H1 (cell line): ENCODE measurements at regions not wholly inside any gene's neighbourhood (a gene's known extent, or its start where the extent isn't known, plus 50 kb on each side); places are given as distances from the start of the nearest gene placed in this dataset.

ENCODE experiments used
- CTCF ChIA-PET: fragments of 300-600 bp; sonication (Branson Sonifier 250); formaldehyde crosslinking; loops from one replicate; lab custom pipeline; 2021; ENCODE audit not compliant: partially characterized antibody; lab: Charles Lee
- POLR2A ChIA-PET: fragments of 300-600 bp; sonication (Branson Sonifier 250); formaldehyde crosslinking; loops from one replicate; lab custom pipeline; 2021; ENCODE audit warnings: inconsistent platforms; ENCODE audit not compliant: partially characterized antibody; lab: Charles Lee
- DNase-seq, 2 experiments: peaks; one replicate each; pipeline versions ENCODE4 v3.0.0 to v3.0.0-alpha.2; 2010 to 2022; ENCODE audit warnings: low spot score in 2 of 2, low read depth in 1 of 2, mixed read lengths in 1 of 2
- FAIRE-seq: peaks from 2 replicates; lab custom pipeline; 2011; peaks lifted over from hg19 to GRCh38; lab: Jason Lieb, UNC
- H2AFZ ChIP-seq: 2 replicates; pipeline ENCODE4 v1.8.1; 2012; ENCODE audit warnings: low read length, inconsistent platforms
- H2AK5ac ChIP-seq: 2 replicates; pipeline ENCODE4 v1.6.1; 2013; ENCODE audit warnings: low read depth, low read length
- H2BK120ac ChIP-seq: replicated peaks from 2 replicates; pipeline ENCODE3; 2013; ENCODE audit warnings: low read depth, low read length, inconsistent platforms
- H2BK12ac ChIP-seq: 2 replicates; pipeline ENCODE4 v1.6.1; 2013; ENCODE audit warnings: low read depth, low read length
- H2BK15ac ChIP-seq: 2 replicates; pipeline ENCODE4 v1.6.1; 2013; ENCODE audit warnings: low read length
- H2BK20ac ChIP-seq: 2 replicates; pipeline ENCODE4 v1.6.1; 2013; ENCODE audit warnings: low read length
- H2BK5ac ChIP-seq: 2 replicates; pipeline ENCODE4 v1.6.1; 2013; ENCODE audit warnings: low read depth, low read length
- H3K14ac ChIP-seq: 2 replicates; pipeline ENCODE4 v1.6.1; 2013; ENCODE audit warnings: inconsistent platforms; ENCODE audit not compliant: insufficient read length
- H3K18ac ChIP-seq: 2 replicates; pipeline ENCODE4 v1.6.1; 2013; ENCODE audit warnings: low read length; ENCODE audit errors: extremely low read depth
- H3K23ac ChIP-seq: 2 replicates; pipeline ENCODE4 v1.6.1; 2013; ENCODE audit warnings: inconsistent platforms; ENCODE audit not compliant: insufficient read length
- H3K23me2 ChIP-seq: 2 replicates; pipeline ENCODE4 v1.6.1; 2013; ENCODE audit warnings: low read depth, low read length
- H3K27ac ChIP-seq: 2 replicates; pipeline ENCODE4 v1.6.1; 2011; ENCODE audit warnings: low read depth, low read length, inconsistent platforms
- H3K27me3 ChIP-seq, 4 experiments: replicated peaks in 1 of 4; 1 replicate in 1 of 4; 2 replicates in 3 of 4; pipeline versions ENCODE4 v1.6.1 to v1.8.1; 2011 to 2013; ENCODE audit warnings: low read length in 3 of 4, mild to moderate bottlenecking in 3 of 4, inconsistent platforms in 2 of 4, mixed read lengths in 2 of 4, moderate library complexity in 1 of 4; ENCODE audit not compliant: control insufficient read depth in 3 of 4, insufficient read depth in 3 of 4; ENCODE audit errors: extremely low read depth in 1 of 4
- H3K36me3 ChIP-seq, 4 experiments: 2 replicates each; pipeline versions ENCODE4 v1.6.1 to v1.8.1; 2011 to 2013; ENCODE audit warnings: mild to moderate bottlenecking in 4 of 4, low read length in 3 of 4, moderate library complexity in 2 of 4, control low read depth in 1 of 4, inconsistent platforms in 1 of 4; ENCODE audit not compliant: insufficient read depth in 4 of 4, control insufficient read depth in 2 of 4
- H3K4ac ChIP-seq: replicated peaks from 2 replicates; pipeline ENCODE3; 2013; ENCODE audit warnings: low read length, low read depth, mixed read lengths, inconsistent platforms; ENCODE audit not compliant: insufficient read length
- H3K4me1 ChIP-seq, 4 experiments: replicated peaks in 1 of 4; 1 replicate in 1 of 4; 2 replicates in 3 of 4; pipeline versions ENCODE4 v1.6.1 to v1.8.1; 2011 to 2013; ENCODE audit warnings: low read length in 3 of 4, inconsistent platforms in 2 of 4, mixed read lengths in 1 of 4; ENCODE audit not compliant: insufficient read depth in 4 of 4, control insufficient read depth in 3 of 4
- H3K4me2 ChIP-seq, 2 experiments: 2 replicates each; pipeline versions ENCODE4 v1.6.1 to v1.8.1; 2011 to 2013; ENCODE audit warnings: low read depth in 2 of 2, low read length in 2 of 2, control low read depth in 1 of 2, inconsistent platforms in 1 of 2, mild to moderate bottlenecking in 1 of 2; ENCODE audit not compliant: insufficient read depth in 1 of 2
- H3K4me3 ChIP-seq, 4 experiments: fragments of 200-600, 300-600 bp in 1 of 4; sonication (generic), shearing (Covaris generic), sonication (Bioruptor Twin) in 1 of 4; 2 replicates each; pipeline versions ENCODE4 v1.5.1 to v1.8.1; 2011 to 2016; ENCODE audit warnings: low read length in 4 of 4, low read depth in 3 of 4, control low read depth in 2 of 4, inconsistent platforms in 2 of 4, mild to moderate bottlenecking in 2 of 4, mixed read lengths in 1 of 4, moderate library complexity in 1 of 4; ENCODE audit not compliant: insufficient read depth in 2 of 4; ENCODE audit errors: extremely low read depth in 1 of 4
- H3K56ac ChIP-seq: replicated peaks from 2 replicates; pipeline ENCODE3; 2013; ENCODE audit warnings: low read depth, mild to moderate bottlenecking, mixed read lengths, low read length, inconsistent platforms; ENCODE audit not compliant: insufficient read length
- H3K79me1 ChIP-seq: 2 replicates; pipeline ENCODE4 v1.6.1; 2013; ENCODE audit warnings: low read depth, low read length, control low read depth
- H3K79me2 ChIP-seq, 2 experiments: 2 replicates each; pipeline versions ENCODE4 v1.6.1 to v1.8.1; 2012 to 2013; ENCODE audit warnings: low read length in 2 of 2, mild to moderate bottlenecking in 2 of 2, inconsistent platforms in 1 of 2; ENCODE audit not compliant: insufficient read depth in 2 of 2, control insufficient read depth in 1 of 2
- H3K9ac ChIP-seq, 4 experiments: replicated peaks in 1 of 4; 1 replicate in 1 of 4; 2 replicates in 3 of 4; pipeline versions ENCODE4 v1.6.1 to v1.8.1; 2011 to 2013; ENCODE audit warnings: low read depth in 3 of 4, low read length in 3 of 4, control low read depth in 2 of 4, mild to moderate bottlenecking in 2 of 4, moderate library complexity in 2 of 4, inconsistent platforms in 1 of 4; ENCODE audit errors: extremely low read depth in 1 of 4
- H3K9me3 ChIP-seq, 2 experiments: 2 replicates each; pipeline versions ENCODE4 v1.6.1 to v1.8.1; 2012 to 2013; ENCODE audit warnings: mild to moderate bottlenecking in 2 of 2, moderate library complexity in 2 of 2, control low read depth in 1 of 2, inconsistent platforms in 1 of 2, low read depth in 1 of 2, low read length in 1 of 2, mixed read lengths in 1 of 2; ENCODE audit not compliant: insufficient read depth in 2 of 2
- H4K20me1 ChIP-seq, 2 experiments: replicated peaks in 1 of 2; 2 replicates each; pipeline versions ENCODE3 to v1.8.1; 2011 to 2013; ENCODE audit warnings: inconsistent platforms in 2 of 2, low read length in 2 of 2, mild to moderate bottlenecking in 1 of 2; ENCODE audit not compliant: insufficient read depth in 2 of 2, control insufficient read depth in 1 of 2
- H4K5ac ChIP-seq: 2 replicates; pipeline ENCODE4 v1.6.1; 2013; ENCODE audit warnings: low read length, low read depth, mixed read lengths, inconsistent platforms; ENCODE audit not compliant: insufficient read length
- H4K8ac ChIP-seq: 2 replicates; pipeline ENCODE4 v1.8.0; 2013; ENCODE audit warnings: mild to moderate bottlenecking, moderate library complexity, low read length, inconsistent platforms; ENCODE audit not compliant: insufficient read depth; ENCODE audit errors: extremely low read depth
- H4K91ac ChIP-seq: replicated peaks from 2 replicates; pipeline ENCODE3; 2013; ENCODE audit warnings: low read length, mixed read lengths, inconsistent platforms; ENCODE audit not compliant: insufficient read length
- ASH2L ChIP-seq: fragments of 200-600, 300-600 bp; sonication (generic); IDR thresholded peaks from one replicate; pipeline ENCODE4 v1.7.1; 2017; ENCODE audit warnings: low read length
- BRCA1 ChIP-seq: IDR thresholded peaks from 2 replicates; pipeline ENCODE4 v1.6.1; 2012; ENCODE audit warnings: low read depth, low read length, improper control_type of control experiment
- CHD1 ChIP-seq: IDR thresholded peaks from 2 replicates; pipeline ENCODE4 v1.6.1; 2012; ENCODE audit warnings: low read depth, low read length, improper control_type of control experiment
- GTF2F1 ChIP-seq: IDR thresholded peaks from 2 replicates; pipeline ENCODE4 v1.6.1; 2012; ENCODE audit warnings: low read depth, low read length, improper control_type of control experiment, borderline replicate concordance
- JUND ChIP-seq: IDR thresholded peaks from 2 replicates; pipeline ENCODE4 v1.6.1; 2011; ENCODE audit warnings: mild to moderate bottlenecking, improper control_type of control experiment, low read length
- KDM4A ChIP-seq: IDR thresholded peaks from one replicate; pipeline ENCODE4 v1.7.1; 2012; ENCODE audit warnings: low read depth, mild to moderate bottlenecking, moderate library complexity, low read length, inconsistent platforms; ENCODE audit not compliant: severe bottlenecking
- NRF1 ChIP-seq: IDR thresholded peaks from 2 replicates; pipeline ENCODE4 v1.6.1; 2011; ENCODE audit warnings: mild to moderate bottlenecking, low read depth, low read length, improper control_type of control experiment
- RBBP5 ChIP-seq: IDR thresholded peaks from 2 replicates; pipeline ENCODE4 v1.7.1; 2012; ENCODE audit warnings: low read depth, mild to moderate bottlenecking, inconsistent platforms, low read length, moderate library complexity, borderline replicate concordance
- RNF2 ChIP-seq: fragments of 200-900, 300-1000 bp; sonication (generic); IDR thresholded peaks from 2 replicates; pipeline ENCODE4 v1.7.1; 2016; ENCODE audit warnings: borderline replicate concordance, low read depth, mild to moderate bottlenecking, antibody characterized with exemption, low read length; ENCODE audit not compliant: poor library complexity, severe bottlenecking; ENCODE audit errors: missing control alignments
- SIN3A ChIP-seq, 2 experiments: IDR thresholded peaks in 1 of 2; conservative IDR thresholded peaks in 1 of 2; 2 replicates each; pipeline ENCODE4 v1.6.1; 2011 to 2012; ENCODE audit warnings: low read length in 2 of 2, improper control_type of control experiment in 1 of 2, low read depth in 1 of 2, mild to moderate bottlenecking in 1 of 2
- SIRT6 ChIP-seq: IDR thresholded peaks from one replicate; pipeline ENCODE4 v1.7.1; 2012; ENCODE audit warnings: low read length, inconsistent platforms
- TBP ChIP-seq: IDR thresholded peaks from 2 replicates; pipeline ENCODE4 v1.6.1; 2011; ENCODE audit warnings: low read depth, low read length, improper control_type of control experiment
- TCF12 ChIP-seq: IDR thresholded peaks from 2 replicates; pipeline ENCODE4 v1.6.1; 2011; ENCODE audit warnings: low read depth, mild to moderate bottlenecking, low read length
- WGBS, 2 experiments: shearing (Covaris generic) in 1 of 2; methylation state at CpG; one replicate each; pipeline versions ENCODE4 v1.1.6 to v1.1.7; 2013 to 2015; ENCODE audit warnings: low lambda C conversion rate in 2 of 2, mixed read lengths in 2 of 2, inconsistent platforms in 1 of 2, low coverage in 1 of 2, missing lambda C conversion rate in 1 of 2; ENCODE audit not compliant: insufficient replicate concordance in 2 of 2, insufficient coverage in 1 of 2, insufficient read length in 1 of 2; ENCODE audit errors: extremely low coverage in 1 of 2, missing lambda C conversion rate in 1 of 2; 5-methylcytosine and 5-hydroxymethylcytosine counted together

DNA sequence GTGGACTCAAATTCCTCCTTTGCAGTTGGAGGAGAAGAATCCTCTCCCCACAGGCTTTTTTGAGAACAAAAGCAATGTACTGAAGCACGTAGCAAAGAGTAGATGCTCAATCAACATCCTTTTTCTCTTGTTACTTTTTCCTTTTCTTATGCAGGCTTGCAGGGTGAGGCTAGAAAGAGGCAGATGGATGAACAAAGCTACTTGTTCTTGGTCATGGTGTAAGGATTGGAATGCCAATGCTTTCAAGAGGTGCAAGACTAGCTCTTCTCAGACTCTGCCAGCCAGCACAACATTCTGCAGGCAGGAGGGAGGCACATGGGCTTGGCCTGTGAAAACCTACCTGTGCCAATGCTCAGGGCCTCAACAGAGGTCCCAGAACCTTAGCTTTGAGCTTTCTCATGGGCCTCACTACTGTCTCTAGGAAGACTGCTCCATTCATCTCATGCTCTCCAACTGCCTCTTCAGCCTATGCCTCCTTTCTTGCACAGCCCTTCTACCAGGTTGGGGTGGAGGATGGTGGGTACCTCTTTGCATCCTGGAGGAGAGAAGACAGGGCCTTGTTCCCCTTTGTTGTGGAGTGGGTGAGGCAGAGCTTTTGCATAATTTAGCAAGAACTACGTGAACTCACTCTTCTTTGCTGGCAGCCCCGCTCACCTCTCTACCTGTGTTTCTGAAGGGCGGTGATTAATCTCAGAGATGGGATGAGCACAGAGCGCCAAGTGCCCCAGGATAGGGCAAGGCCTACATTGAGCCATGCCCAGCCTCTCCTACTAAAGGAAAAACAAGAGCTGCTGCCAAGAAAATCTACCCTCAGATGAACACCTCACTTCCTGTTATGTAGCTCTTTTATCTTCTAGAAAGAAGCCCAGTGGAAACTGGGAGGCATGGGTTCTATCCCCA is 1119.7 kb downstream of the VRK1 start:
- Histone ChIP-seq H3K79me2 (no peaks in the 10 kb centered on the region), H3K4me1 (no peaks in the 10 kb centered on the region), H4K8ac (no peak overlapping the region), H3K9me3 (no peaks in the 10 kb centered on the region), H4K91ac (no peak overlapping the region), H2BK12ac (no peak overlapping the region), H3K56ac (no peak overlapping the region), H3K14ac (no peak overlapping the region), H3K79me1 (no peaks in the 10 kb centered on the region), H2BK120ac (no peak overlapping the region), H3K9ac (no peak overlapping the region), H3K23ac (no peak overlapping the region), H3K36me3 (no peaks in the 10 kb centered on the region), H3K23me2 (no peaks in the 10 kb centered on the region), H4K20me1 (no peaks in the 10 kb centered on the region), H3K4me2 (no peak overlapping the region), H3K18ac (no peak overlapping the region), H3K4ac (no peak overlapping the region), H4K5ac (no peak overlapping the region), H2AK5ac (no peak overlapping the region), H3K27me3 (no peaks in the 10 kb centered on the region), H3K27ac (no peak overlapping the region), H2AFZ (no peak overlapping the region), H2BK15ac (no peak overlapping the region), H2BK5ac (no peak overlapping the region), H3K4me3 (no peak overlapping the region), H2BK20ac (no peak overlapping the region)
- FAIRE-seq (no peak), DNase-seq (no peak)
- ChIA-PET CTCF (interaction anchor here (0.6 kb wide), 1 partner anchor 723 kb away, joined by 3 read pairs; no protein-coding TSS in a partner anchor), POLR2A (no interaction called here)
- 87% methylated on average over 5 of the region's 5 CpGs; no CpG with 5 or more reads in 1 of the 2 experiments for WGBS, 2 experiments
- TF ChIP-seq SIN3A (conservative IDR thresholded peaks at IDR 0.05 in 1 of 2, IDR thresholded peaks at IDR 0.05 in 1 of 2; ENCODE audit: low read depth in 1 of 2, low read length in 2 of 2) (no peak), JUND (no peak), RNF2 (no peak), KDM4A (no peak), GTF2F1 (no peak), SIRT6 (no peak), TBP (no peak), CHD1 (no peak), BRCA1 (no peak), ASH2L (no peak), NRF1 (no peak), RBBP5 (no peak), TCF12 (no peak)
